ENCODE measurements at regions not wholly inside any gene's neighbourhood (a gene's known extent, or its start where the extent isn't known, plus 50 kb on each side); places are given as distances from the start of the nearest gene placed in this dataset.

DNA sequence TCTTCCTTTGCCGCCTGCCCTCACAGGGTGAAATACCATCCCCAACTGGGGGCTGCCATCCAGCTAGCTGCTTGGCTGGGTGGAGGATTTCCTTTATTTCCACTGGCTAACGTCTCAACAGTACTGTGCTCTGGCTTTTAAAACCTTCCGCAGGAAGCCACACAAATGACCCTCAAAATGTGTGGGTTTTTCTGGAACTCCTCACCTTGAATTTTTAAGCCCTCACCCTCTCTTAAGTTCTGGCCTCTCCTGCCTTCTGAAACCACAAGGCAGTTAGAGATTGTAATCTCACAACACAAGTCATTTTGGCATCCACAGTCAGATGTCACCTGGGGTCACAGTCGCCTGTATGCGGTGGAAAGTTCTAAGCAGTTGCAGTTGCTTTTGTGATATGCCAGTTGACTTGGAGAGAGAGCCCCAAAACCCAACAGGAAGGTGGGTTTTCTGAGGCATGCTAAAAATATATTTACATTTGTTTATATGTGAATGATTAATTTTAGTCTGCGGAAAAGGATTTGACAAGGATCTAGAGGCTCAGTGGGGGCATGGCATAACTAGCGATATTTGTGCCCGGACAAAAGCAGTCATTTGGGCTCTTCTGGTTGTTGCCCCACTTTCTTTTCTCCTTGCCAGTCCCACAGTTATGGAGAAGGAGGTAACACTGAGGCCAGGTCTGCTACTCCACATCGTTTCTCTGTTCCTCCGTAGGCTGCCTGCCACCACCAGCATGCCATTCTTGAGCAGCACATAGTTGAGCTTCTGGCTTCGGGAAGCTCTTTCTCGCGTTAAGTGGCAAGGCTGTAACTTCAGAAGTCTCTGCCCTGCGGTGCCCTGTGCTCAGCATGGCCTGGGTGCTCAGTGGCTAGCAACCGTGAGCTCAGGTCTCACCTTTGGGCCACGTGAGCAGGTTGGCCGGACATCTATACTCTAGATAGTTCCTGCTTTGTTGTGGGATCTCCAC is 335.3 kb downstream of the CD83 start:
- TF ChIP-seq POLR2AphosphoS5 (IDR thresholded peaks at IDR 0.05): no peak
- TF ChIP-seq CTCF (IDR thresholded peaks at IDR 0.05; ENCODE audit: poor library complexity, severe bottlenecking): no peak
- TF ChIP-seq RAD21 (conservative IDR thresholded peaks at IDR 0.05): no peak
- TF ChIP-seq TAF1 (IDR thresholded peaks at IDR 0.05; ENCODE audit: low read depth): no peak
- no peak for TF ChIP-seq EP300 (conservative IDR thresholded peaks at IDR 0.05; ENCODE audit: poor library complexity, severe bottlenecking)
- no peak for TF ChIP-seq MXI1 (conservative IDR thresholded peaks at IDR 0.05; ENCODE audit: poor library complexity, severe bottlenecking)
- no peak for TF ChIP-seq EZH2 (IDR thresholded peaks at IDR 0.05; ENCODE audit: borderline replicate concordance, insufficient read depth, low read length, poor library complexity, severe bottlenecking)
